H7 (cell line): ENCODE measurements at regions not wholly inside any gene's neighbourhood (a gene's known extent, or its start where the extent isn't known, plus 50 kb on each side); places are given as distances from the start of the nearest gene placed in this dataset.
"Not testable (repeated sequence)": the region's sequence is repeated elsewhere in the genome, so short reads cannot be mapped to it uniquely, and the experiment has no call there.

Experiments used
- DNase-seq: peaks from one replicate; pipeline ENCODE4 v3.0.0; 2012
- H3K27me3 ChIP-seq: 2 replicates; pipeline ENCODE4 v1.6.0; 2011; ENCODE audit warnings: mild to moderate bottlenecking, low read length; ENCODE audit not compliant: control insufficient read depth, insufficient read depth
- H3K36me3 ChIP-seq: replicated peaks from 2 replicates; pipeline ENCODE4 v1.5.1; 2011; ENCODE audit warnings: low read length; ENCODE audit not compliant: control insufficient read depth, insufficient read depth
- H3K4me3 ChIP-seq: 2 replicates; pipeline ENCODE4 v1.5.1; 2011; ENCODE audit warnings: low read depth, mild to moderate bottlenecking, control low read depth, low read length, moderate library complexity; ENCODE audit not compliant: insufficient read depth

- no peak overlapping the region for H3K4me3 ChIP-seq
- DNase-seq, result no peak
- no peaks in the 10 kb centered on the region for H3K27me3 ChIP-seq
- no peaks in the 10 kb centered on the region for H3K36me3 ChIP-seq
Observed at GRCh38 chr3:8329598-8329997, 172.0 kb upstream of the LMCD1 start.

GRCh38 chr3:8336456-8336855 lies 165.2 kb upstream of the LMCD1 start:
- Histone ChIP-seq H3K4me3 (no peak overlapping the region), H3K27me3 (no peaks in the 10 kb centered on the region), H3K36me3 (no peaks in the 10 kb centered on the region)
- peak; percentile 42 for DNase-seq

GRCh38 chr3:8338424-8338823 lies 163.2 kb upstream of the LMCD1 start:
- no peak for DNase-seq
- no peaks in the 10 kb centered on the region for H3K36me3 ChIP-seq
- H3K4me3 ChIP-seq, result no peak overlapping the region
- no peaks in the 10 kb centered on the region for H3K27me3 ChIP-seq

GRCh38 chr3:8341821-8342247 lies 159.8 kb upstream of the LMCD1 start:
- no peak overlapping the region for H3K4me3 ChIP-seq
- no peak for DNase-seq
- no peaks in the 10 kb centered on the region for H3K36me3 ChIP-seq
- no peaks in the 10 kb centered on the region for H3K27me3 ChIP-seq

- Histone ChIP-seq H3K36me3 (no peaks in the 10 kb centered on the region), H3K27me3 (no peaks in the 10 kb centered on the region), H3K4me3 (no peak overlapping the region)
- no peak for DNase-seq
Observed at GRCh38 chr3:8343058-8343457, 158.6 kb upstream of the LMCD1 start.

GRCh38 chr3:8345398-8345797 lies 156.2 kb upstream of the LMCD1 start:
- DNase-seq, result no peak

GRCh38 chr3:8348076-8348475 lies 153.5 kb upstream of the LMCD1 start:
- Histone ChIP-seq H3K36me3 (no peaks in the 10 kb centered on the region), H3K4me3 (no peak overlapping the region), H3K27me3 (no peaks in the 10 kb centered on the region)
- DNase-seq, result no peak

More at GRCh38 chr3:8345398-8345797, 156.2 kb upstream of the LMCD1 start:
- no peak overlapping the region for H3K4me3 ChIP-seq
- H3K36me3 ChIP-seq, result no peaks in the 10 kb centered on the region
- no peaks in the 10 kb centered on the region for H3K27me3 ChIP-seq

- no peaks in the 10 kb centered on the region for H3K36me3 ChIP-seq
- H3K27me3 ChIP-seq, result no peaks in the 10 kb centered on the region
- no peak overlapping the region for H3K4me3 ChIP-seq
- no peak for DNase-seq
Observed at GRCh38 chr3:8352475-8352874, 149.1 kb upstream of the LMCD1 start.

GRCh38 chr3:8353364-8353763 lies 148.3 kb upstream of the LMCD1 start:
- H3K36me3 ChIP-seq, result no peaks in the 10 kb centered on the region

GRCh38 chr3:8355346-8355745 lies 146.3 kb upstream of the LMCD1 start:
- Histone ChIP-seq H3K4me3 (no peak overlapping the region), H3K27me3 (no peaks in the 10 kb centered on the region), H3K36me3 (no peaks in the 10 kb centered on the region)
- DNase-seq, result no peak

More at GRCh38 chr3:8353364-8353763, 148.3 kb upstream of the LMCD1 start:
- no peak for DNase-seq
- no peaks in the 10 kb centered on the region for H3K27me3 ChIP-seq
- no peak overlapping the region for H3K4me3 ChIP-seq

- not testable (repeated sequence) for H3K36me3 ChIP-seq, H3K4me3 ChIP-seq, DNase-seq, H3K27me3 ChIP-seq
Observed at GRCh38 chr3:8356066-8356465, 145.6 kb upstream of the LMCD1 start.

- no peaks in the 10 kb centered on the region for H3K27me3 ChIP-seq
- no peak for DNase-seq
- H3K4me3 ChIP-seq, result no peak overlapping the region
- no peaks in the 10 kb centered on the region for H3K36me3 ChIP-seq
Observed at GRCh38 chr3:8357859-8358258, 143.8 kb upstream of the LMCD1 start.

GRCh38 chr3:8359133-8359532 lies 142.5 kb upstream of the LMCD1 start:
- Histone ChIP-seq H3K4me3 (no peak overlapping the region), H3K36me3 (no peaks in the 10 kb centered on the region), H3K27me3 (no peaks in the 10 kb centered on the region)
- no peak for DNase-seq

- H3K4me3 ChIP-seq, result no peak overlapping the region
- no peaks in the 10 kb centered on the region for H3K36me3 ChIP-seq
- DNase-seq, result no peak
- no peaks in the 10 kb centered on the region for H3K27me3 ChIP-seq
Observed at GRCh38 chr3:8363200-8363599, 138.4 kb upstream of the LMCD1 start.

- Histone ChIP-seq H3K4me3 (no peak overlapping the region), H3K27me3 (no peaks in the 10 kb centered on the region), H3K36me3 (no peaks in the 10 kb centered on the region)
- DNase-seq, result no peak
Observed at GRCh38 chr3:8365541-8365940, 136.1 kb upstream of the LMCD1 start.

GRCh38 chr3:8366219-8366810 lies 135.3 kb upstream of the LMCD1 start:
- no peak for DNase-seq
- Histone ChIP-seq H3K36me3 (no peaks in the 10 kb centered on the region), H3K27me3 (no peaks in the 10 kb centered on the region), H3K4me3 (no peak overlapping the region)
